ENCODE measurements at regions not wholly inside any gene's neighbourhood (a gene's known extent, or its start where the extent isn't known, plus 50 kb on each side); places are given as distances from the start of the nearest gene placed in this dataset.

GRCh38 chr15:62934236-62934971 is 108.1 kb upstream of the TPM1 start:
- TF ChIP-seq POLR2A (IDR thresholded peaks at IDR 0.05; ENCODE audit: low read depth, low read length) (no peak), POLR2AphosphoS5 (IDR thresholded peaks at IDR 0.05; ENCODE audit: low read depth, low read length) (no peak), POU2F2 (IDR thresholded peaks at IDR 0.05; ENCODE audit: low read depth, low read length) (no peak)
